HG03095 (cell line): ENCODE measurements at regions not wholly inside any gene's neighbourhood (a gene's known extent, or its start where the extent isn't known, plus 50 kb on each side); places are given as distances from the start of the nearest gene placed in this dataset.
A peak's percentile ranks its signal among the peaks of the same experiment; 100 is the strongest.
"Not testable (repeated sequence)": the region's sequence is repeated elsewhere in the genome, so short reads cannot be mapped to it uniquely, and the experiment has no call there.

Experiments used
- ATAC-seq: cut with Tn5 transposase; IDR thresholded peaks from one replicate; pipeline ENCODE4 v1.9.1; 2021; ENCODE audit warnings: moderate library complexity; ENCODE audit not compliant: unreplicated experiment

GRCh38 chr16:29578898-29579297 is 72.7 kb upstream of the NPIPB12 start:
- not testable (repeated sequence) for ATAC-seq

GRCh38 chr16:29581764-29582163 is 75.6 kb upstream of the NPIPB12 start:
- ATAC-seq = not testable (repeated sequence)

GRCh38 chr16:29591919-29592318 is 71.1 kb upstream of the SPN start:
- ATAC-seq = not testable (repeated sequence)

- ATAC-seq = peak; percentile 36
Observed at GRCh38 chr16:29594269-29594925, 68.7 kb upstream of the SPN start.

- ATAC-seq = peak; percentile 64
Observed at GRCh38 chr16:29594926-29595838, 67.9 kb upstream of the SPN start.

GRCh38 chr16:29597030-29597429 is 66.0 kb upstream of the SPN start:
- ATAC-seq = not testable (repeated sequence)

GRCh38 chr16:29600111-29601000 is 62.7 kb upstream of the SPN start:
- ATAC-seq = not testable (repeated sequence)

GRCh38 chr16:29602247-29602625 is 60.8 kb upstream of the SPN start:
- not testable (repeated sequence) for ATAC-seq

- ATAC-seq = not testable (repeated sequence)
Observed at GRCh38 chr16:29602683-29603088, 60.4 kb upstream of the SPN start.

- not testable (repeated sequence) for ATAC-seq
Observed at GRCh38 chr16:29604631-29605549, 58.2 kb upstream of the SPN start.

GRCh38 chr16:29605593-29606205 is 57.3 kb upstream of the SPN start:
- not testable (repeated sequence) for ATAC-seq

GRCh38 chr16:29606669-29607427 is 56.2 kb upstream of the SPN start:
- not testable (repeated sequence) for ATAC-seq

GRCh38 chr16:29607428-29607823 is 55.6 kb upstream of the SPN start:
- ATAC-seq = not testable (repeated sequence)

GRCh38 chr16:29612381-29613306 is 50.4 kb upstream of the SPN start:
- peak; percentile 33 for ATAC-seq
